Sigmoid colon (tissue), 6 donors: ENCODE measurements at regions not wholly inside any gene's neighbourhood (a gene's known extent, or its start where the extent isn't known, plus 50 kb on each side); places are given as distances from the start of the nearest gene placed in this dataset.

Experiments used
- DNase-seq: peaks from one replicate; pipeline ENCODE4 v3.0.0-alpha.2; 2019
- H3K27ac ChIP-seq, 4 donors: fragments of 200-600 bp; sonication (generic); one replicate each; pipeline ENCODE4 v1.5.1; 2016 to 2019; ENCODE audit warnings: mild to moderate bottlenecking in 1 of 4
- H3K27me3 ChIP-seq, 3 donors: fragments of 200-600 bp; sonication (generic); one replicate each; pipeline ENCODE4 v1.5.1; 2019; ENCODE audit warnings: mild to moderate bottlenecking in 1 of 3
- H3K36me3 ChIP-seq, 4 donors: fragments of 200-600 bp; sonication (generic); one replicate each; pipeline ENCODE4 v1.5.1; 2016 to 2019
- H3K4me1 ChIP-seq, 4 donors: fragments of 200-600 bp; sonication (generic); one replicate each; pipeline ENCODE4 v1.5.1; 2017 to 2019
- H3K4me3 ChIP-seq, 4 donors: fragments of 200-600 bp; sonication (generic); one replicate each; pipeline ENCODE4 v1.5.1; 2017 to 2019; ENCODE audit warnings: mild to moderate bottlenecking in 2 of 4, moderate library complexity in 1 of 4
- H3K9me3 ChIP-seq, 4 donors: fragments of 200-600 bp in 3 of 4; sonication (generic) in 3 of 4; one replicate each; pipeline versions ENCODE4 v1.5.1 to v1.6.1; 2013 to 2019
- CTCF ChIP-seq, 4 experiments: fragments of 450-650 bp in 3 of 4; fragments of 200-600 bp in 1 of 4; IDR thresholded peaks; one replicate each; pipeline ENCODE4 v1.5.1; 2016 to 2019; ENCODE audit warnings: antibody characterized with exemption in 4 of 4, mild to moderate bottlenecking in 3 of 4, moderate library complexity in 2 of 4
- EP300 ChIP-seq, 4 donors: sonication (generic); formaldehyde crosslinking; IDR thresholded peaks; one replicate each; pipeline ENCODE4 v1.6.1; 2017; ENCODE audit warnings: antibody characterized with exemption in 4 of 4
- POLR2A ChIP-seq, 2 donors: fragments of 450-650 bp; IDR thresholded peaks; one replicate each; pipeline ENCODE4 v1.6.1; 2016; ENCODE audit warnings: antibody characterized with exemption in 2 of 2, mild to moderate bottlenecking in 2 of 2, moderate library complexity in 2 of 2
- POLR2AphosphoS5 ChIP-seq, 4 donors: sonication (generic); formaldehyde crosslinking; IDR thresholded peaks; one replicate each; pipeline ENCODE4 v1.6.1; 2017; ENCODE audit warnings: antibody characterized with exemption in 4 of 4
- WGBS, 2 donors: extraction: QIAGEN DNeasy Blood & Tissue Kit; methylation state at CpG; one replicate each; pipeline ENCODE4 v1.1.7; 2013; 5-methylcytosine and 5-hydroxymethylcytosine counted together
- intact Hi-C: fragments of 100-400 bp; cut with DNase I; formaldehyde crosslinking; loops from one replicate; pipeline ENCODE4 v1.15.1; 2023
- donor health status: healthy with polysubstance abuse.
- donor health status: healthy.

GRCh38 chr13:109541081-109541480 lies 245.3 kb downstream of the IRS2 start:
- Histone ChIP-seq H3K9me3 (no peaks in the 10 kb centered on the region), H3K27me3 (no peaks in the 10 kb centered on the region), H3K4me1 (no peaks in the 10 kb centered on the region), H3K36me3 (no peaks in the 10 kb centered on the region), H3K4me3 (no peak overlapping the region), H3K27ac (no peak overlapping the region)
- WGBS, 2 donors, result 85 to 89% methylated on average over 3 of the region's 3 CpGs
- TF ChIP-seq POLR2AphosphoS5 (IDR thresholded peaks at IDR 0.05), result no peak
- no peak for DNase-seq
- intact Hi-C loops, result no loop called here

GRCh38 chr13:109537584-109537983 lies 248.8 kb downstream of the IRS2 start:
- intact Hi-C loops, result no loop called here
- no peaks in the 10 kb centered on the region for H3K4me1 ChIP-seq
- no peaks in the 10 kb centered on the region for H3K36me3 ChIP-seq
- TF ChIP-seq POLR2AphosphoS5 (IDR thresholded peaks at IDR 0.05) (no peak), CTCF (IDR thresholded peaks at IDR 0.05) (no peak), EP300 (IDR thresholded peaks at IDR 0.05) (no peak), POLR2A (IDR thresholded peaks at IDR 0.05) (no peak)
- DNase-seq, result no peak
- no peak overlapping the region for H3K4me3 ChIP-seq
- no peaks in the 10 kb centered on the region for H3K9me3 ChIP-seq
- 36 to 61% methylated on average over 12 of the region's 12 CpGs for WGBS, 2 donors
- H3K27ac ChIP-seq, result no peak overlapping the region
- H3K27me3 ChIP-seq, result no peaks in the 10 kb centered on the region

- Histone ChIP-seq H3K4me3 (no peak overlapping the region), H3K9me3 (no peaks in the 10 kb centered on the region), H3K27me3 (no peaks in the 10 kb centered on the region), H3K27ac (no peak overlapping the region), H3K36me3 (no peaks in the 10 kb centered on the region), H3K4me1 (no peaks in the 10 kb centered on the region)
- 95% methylated on average over 11 of the region's 11 CpGs for WGBS, 2 donors
- TF ChIP-seq POLR2AphosphoS5 (IDR thresholded peaks at IDR 0.05), result no peak
- no peak for TF ChIP-seq CTCF (IDR thresholded peaks at IDR 0.05)
- no peak for TF ChIP-seq POLR2A (IDR thresholded peaks at IDR 0.05)
- TF ChIP-seq EP300 (IDR thresholded peaks at IDR 0.05), result no peak
- DNase-seq, result no peak
- intact Hi-C loops, result no loop called here
Measured at GRCh38 chr13:109533350-109533749, 253.0 kb downstream of the IRS2 start.

GRCh38 chr13:109529964-109530363 lies 256.4 kb downstream of the IRS2 start:
- Histone ChIP-seq H3K9me3 (no peaks in the 10 kb centered on the region), H3K4me1 (no peaks in the 10 kb centered on the region), H3K27ac (no peak overlapping the region), H3K36me3 (no peaks in the 10 kb centered on the region), H3K27me3 (no peaks in the 10 kb centered on the region), H3K4me3 (no peak overlapping the region)
- intact Hi-C loops, result no loop called here
- no peak for DNase-seq
- 89 to 90% methylated on average over 5 of the region's 5 CpGs for WGBS, 2 donors
- TF ChIP-seq POLR2A (IDR thresholded peaks at IDR 0.05), result no peak
- TF ChIP-seq CTCF (IDR thresholded peaks at IDR 0.05), result no peak
- no peak for TF ChIP-seq POLR2AphosphoS5 (IDR thresholded peaks at IDR 0.05)
- no peak for TF ChIP-seq EP300 (IDR thresholded peaks at IDR 0.05)

- no peak overlapping the region for H3K27ac ChIP-seq
- intact Hi-C loops, result no loop called here
- WGBS, 2 donors, result 96% methylated on average over 21 of the region's 21 CpGs
- H3K27me3 ChIP-seq, result no peaks in the 10 kb centered on the region
- no peak for DNase-seq
- H3K9me3 ChIP-seq, result no peaks in the 10 kb centered on the region
- H3K4me1 ChIP-seq, result no peaks in the 10 kb centered on the region
- no peaks in the 10 kb centered on the region for H3K36me3 ChIP-seq
- no peak overlapping the region for H3K4me3 ChIP-seq
- no peak for TF ChIP-seq EP300 (IDR thresholded peaks at IDR 0.05)
- no peak for TF ChIP-seq POLR2A (IDR thresholded peaks at IDR 0.05)
Measured at GRCh38 chr13:109521719-109522118, 264.7 kb downstream of the IRS2 start.

- no peak for TF ChIP-seq EP300 (IDR thresholded peaks at IDR 0.05)
- no peak overlapping the region for H3K27ac ChIP-seq
- no peak for DNase-seq
- no peaks in the 10 kb centered on the region for H3K36me3 ChIP-seq
- H3K4me1 ChIP-seq, result no peaks in the 10 kb centered on the region
- no peaks in the 10 kb centered on the region for H3K27me3 ChIP-seq
- H3K4me3 ChIP-seq, result no peak overlapping the region
- intact Hi-C loops, result no loop called here
- H3K9me3 ChIP-seq, result no peaks in the 10 kb centered on the region
Measured at GRCh38 chr13:109517517-109517916, 268.9 kb downstream of the IRS2 start.
